ENCODE measurements at regions not wholly inside any gene's neighbourhood (a gene's known extent, or its start where the extent isn't known, plus 50 kb on each side); places are given as distances from the start of the nearest gene placed in this dataset.

GRCh38 chr15:29990035-29990434, 92.7 kb upstream of the GOLGA8J start:
- Histone ChIP-seq H3K9me2 (ENCODE audit: low read depth, low read length) (no peaks in the 10 kb centered on the region), H3K4me3 (ENCODE audit: low read depth, low read length, poor library complexity, severe bottlenecking) (no peak overlapping the region), H3K36me3 (ENCODE audit: insufficient read depth, low read length) (no peaks in the 10 kb centered on the region), H3K79me2 (ENCODE audit: insufficient read depth, low read length) (no peaks in the 10 kb centered on the region), H3F3A (ENCODE audit: insufficient read depth, low read length) (no peaks in the 10 kb centered on the region), H3K9me3 (ENCODE audit: low read length) (no peaks in the 10 kb centered on the region), H4K20me1 (ENCODE audit: insufficient read depth, low read length) (no peaks in the 10 kb centered on the region), H3K9ac (ENCODE audit: low read length) (no peak overlapping the region), H3K4me2 (ENCODE audit: low read length) (no peak overlapping the region), H2AFZ (ENCODE audit: low read length) (no peak overlapping the region), H3K27me3 (ENCODE audit: insufficient read depth, low read length) (no peaks in the 10 kb centered on the region), H3K4me1 (ENCODE audit: insufficient read depth, low read length, severe bottlenecking) (no peaks in the 10 kb centered on the region), H3K27ac (ENCODE audit: low read depth, low read length, poor library complexity, severe bottlenecking) (no peak overlapping the region)
- TF ChIP-seq CTCF (IDR thresholded peaks at IDR 0.05; ENCODE audit: low read length), result no peak
- no peak for TF ChIP-seq EZH2 (IDR thresholded peaks at IDR 0.05; ENCODE audit: borderline replicate concordance, low read length)

- Histone ChIP-seq H3K27ac (ENCODE audit: low read depth, low read length, poor library complexity, severe bottlenecking) (no peak overlapping the region), H3K9ac (ENCODE audit: low read length) (no peak overlapping the region), H2AFZ (ENCODE audit: low read length) (no peak overlapping the region), H3K9me3 (ENCODE audit: low read length) (no peaks in the 10 kb centered on the region), H3K4me1 (ENCODE audit: insufficient read depth, low read length, severe bottlenecking) (no peaks in the 10 kb centered on the region), H3K4me3 (ENCODE audit: low read depth, low read length, poor library complexity, severe bottlenecking) (no peak overlapping the region), H3K9me2 (ENCODE audit: low read depth, low read length) (no peaks in the 10 kb centered on the region), H3F3A (ENCODE audit: insufficient read depth, low read length) (no peaks in the 10 kb centered on the region), H4K20me1 (ENCODE audit: insufficient read depth, low read length) (no peaks in the 10 kb centered on the region), H3K27me3 (ENCODE audit: insufficient read depth, low read length) (no peaks in the 10 kb centered on the region), H3K79me2 (ENCODE audit: insufficient read depth, low read length) (no peaks in the 10 kb centered on the region), H3K36me3 (ENCODE audit: insufficient read depth, low read length) (no peaks in the 10 kb centered on the region), H3K4me2 (ENCODE audit: low read length) (no peak overlapping the region)
- TF ChIP-seq CTCF (IDR thresholded peaks at IDR 0.05; ENCODE audit: low read length), result no peak
- no peak for TF ChIP-seq EZH2 (IDR thresholded peaks at IDR 0.05; ENCODE audit: borderline replicate concordance, low read length)
Measured at GRCh38 chr15:29988701-29989100, 94.1 kb upstream of the GOLGA8J start.

GRCh38 chr15:29986946-29987345, 95.8 kb upstream of the GOLGA8J start:
- no peaks in the 10 kb centered on the region for H3K4me1 ChIP-seq (ENCODE audit: insufficient read depth, low read length, severe bottlenecking)
- no peak overlapping the region for H3K4me2 ChIP-seq (ENCODE audit: low read length)
- no peak overlapping the region for H3K27ac ChIP-seq (ENCODE audit: low read depth, low read length, poor library complexity, severe bottlenecking)
- H2AFZ ChIP-seq (ENCODE audit: low read length), result no peak overlapping the region
- no peaks in the 10 kb centered on the region for H3K27me3 ChIP-seq (ENCODE audit: insufficient read depth, low read length)
- TF ChIP-seq EZH2 (IDR thresholded peaks at IDR 0.05; ENCODE audit: borderline replicate concordance, low read length), result no peak
- no peak for TF ChIP-seq CTCF (IDR thresholded peaks at IDR 0.05; ENCODE audit: low read length)
- H3F3A ChIP-seq (ENCODE audit: insufficient read depth, low read length), result no peaks in the 10 kb centered on the region
- no peaks in the 10 kb centered on the region for H3K9me3 ChIP-seq (ENCODE audit: low read length)
- no peaks in the 10 kb centered on the region for H3K36me3 ChIP-seq (ENCODE audit: insufficient read depth, low read length)
- H3K79me2 ChIP-seq (ENCODE audit: insufficient read depth, low read length), result no peaks in the 10 kb centered on the region
- H3K4me3 ChIP-seq (ENCODE audit: low read depth, low read length, poor library complexity, severe bottlenecking), result no peak overlapping the region
- no peak overlapping the region for H3K9ac ChIP-seq (ENCODE audit: low read length)
- H3K9me2 ChIP-seq (ENCODE audit: low read depth, low read length), result no peaks in the 10 kb centered on the region
- H4K20me1 ChIP-seq (ENCODE audit: insufficient read depth, low read length), result no peaks in the 10 kb centered on the region
